AG09319 (cell line): ENCODE measurements at regions not wholly inside any gene's neighbourhood (a gene's known extent, or its start where the extent isn't known, plus 50 kb on each side); places are given as distances from the start of the nearest gene placed in this dataset.

ENCODE experiments used
- DNase-seq: peaks from one replicate; pipeline ENCODE4 v3.0.0-alpha.2; 2010; ENCODE audit warnings: low read depth; ENCODE audit errors: extremely low read depth
- TF ChIP-seq, protein P1 (sequence below): IDR thresholded peaks from 2 replicates; pipeline ENCODE4 v1.5.1; 2011; ENCODE audit warnings: low read depth, mild to moderate bottlenecking, inconsistent platforms, low read length, moderate library complexity

DNA sequence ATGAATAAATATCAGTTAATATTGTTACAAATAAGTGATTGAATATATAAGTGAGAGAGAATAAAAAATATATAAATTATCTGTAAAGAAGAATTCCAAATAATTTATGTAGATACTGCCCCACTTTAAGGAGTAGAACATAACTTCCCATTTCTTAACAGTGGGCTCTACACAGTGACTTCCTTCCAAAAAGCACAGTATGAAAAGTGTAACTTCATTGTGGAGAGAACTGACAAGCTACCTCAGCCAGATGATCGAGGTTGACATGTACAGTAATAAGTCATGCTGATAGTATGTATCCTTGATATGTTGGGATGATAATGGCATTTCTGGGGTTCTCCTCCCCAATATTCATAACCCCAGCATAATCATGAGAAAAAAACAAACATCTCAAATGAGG, 191.9 kb upstream of the FN1 start:
- no peak for DNase-seq
- TF ChIP-seq, protein P1, sequence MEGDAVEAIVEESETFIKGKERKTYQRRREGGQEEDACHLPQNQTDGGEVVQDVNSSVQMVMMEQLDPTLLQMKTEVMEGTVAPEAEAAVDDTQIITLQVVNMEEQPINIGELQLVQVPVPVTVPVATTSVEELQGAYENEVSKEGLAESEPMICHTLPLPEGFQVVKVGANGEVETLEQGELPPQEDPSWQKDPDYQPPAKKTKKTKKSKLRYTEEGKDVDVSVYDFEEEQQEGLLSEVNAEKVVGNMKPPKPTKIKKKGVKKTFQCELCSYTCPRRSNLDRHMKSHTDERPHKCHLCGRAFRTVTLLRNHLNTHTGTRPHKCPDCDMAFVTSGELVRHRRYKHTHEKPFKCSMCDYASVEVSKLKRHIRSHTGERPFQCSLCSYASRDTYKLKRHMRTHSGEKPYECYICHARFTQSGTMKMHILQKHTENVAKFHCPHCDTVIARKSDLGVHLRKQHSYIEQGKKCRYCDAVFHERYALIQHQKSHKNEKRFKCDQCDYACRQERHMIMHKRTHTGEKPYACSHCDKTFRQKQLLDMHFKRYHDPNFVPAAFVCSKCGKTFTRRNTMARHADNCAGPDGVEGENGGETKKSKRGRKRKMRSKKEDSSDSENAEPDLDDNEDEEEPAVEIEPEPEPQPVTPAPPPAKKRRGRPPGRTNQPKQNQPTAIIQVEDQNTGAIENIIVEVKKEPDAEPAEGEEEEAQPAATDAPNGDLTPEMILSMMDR: no peak

DNA sequence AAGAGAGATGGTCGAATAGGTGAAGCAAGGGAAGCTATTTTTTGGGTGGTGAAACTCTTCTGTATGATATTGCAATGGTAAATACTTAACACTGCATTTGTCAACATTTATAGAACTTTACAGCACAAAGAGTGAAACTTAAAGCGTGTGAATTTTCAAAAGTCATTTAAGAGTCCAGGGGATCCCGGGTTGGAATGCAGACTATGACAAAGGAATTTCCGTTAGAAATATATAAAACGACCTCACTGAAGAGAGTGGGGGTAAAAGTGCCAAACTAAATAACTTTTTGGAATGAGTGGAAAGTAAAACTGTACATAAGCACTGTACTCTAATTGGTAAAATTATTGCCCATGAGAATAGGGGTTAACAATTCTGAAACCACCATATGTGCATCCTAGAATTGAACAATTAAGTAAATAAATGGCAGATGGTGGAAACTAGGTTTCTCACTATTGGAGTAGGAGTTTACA, 191.0 kb upstream of the FN1 start:
- no peak for DNase-seq

DNA sequence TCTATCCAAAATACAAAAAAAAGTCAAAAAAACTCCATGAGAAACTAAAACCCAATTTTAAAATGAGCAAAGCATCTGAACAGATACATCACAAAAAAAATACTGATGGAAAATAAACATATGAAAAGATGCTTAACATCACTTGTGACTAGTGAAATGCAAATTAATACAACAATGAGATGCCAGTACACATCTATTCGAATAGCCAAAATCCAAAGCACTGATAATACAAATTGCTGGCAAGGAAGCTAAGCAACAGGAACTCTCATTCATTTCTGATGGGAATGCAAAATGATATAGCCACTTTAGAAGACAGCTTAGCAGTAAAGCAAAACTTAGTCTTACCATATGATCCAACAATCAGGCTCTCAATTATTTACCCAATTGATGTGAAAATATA, 190.2 kb upstream of the FN1 start:
- TF ChIP-seq, protein P1: no peak

More for the DNA sequence above, 191.0 kb upstream of the FN1 start:
- TF ChIP-seq, protein P1: no peak

DNA sequence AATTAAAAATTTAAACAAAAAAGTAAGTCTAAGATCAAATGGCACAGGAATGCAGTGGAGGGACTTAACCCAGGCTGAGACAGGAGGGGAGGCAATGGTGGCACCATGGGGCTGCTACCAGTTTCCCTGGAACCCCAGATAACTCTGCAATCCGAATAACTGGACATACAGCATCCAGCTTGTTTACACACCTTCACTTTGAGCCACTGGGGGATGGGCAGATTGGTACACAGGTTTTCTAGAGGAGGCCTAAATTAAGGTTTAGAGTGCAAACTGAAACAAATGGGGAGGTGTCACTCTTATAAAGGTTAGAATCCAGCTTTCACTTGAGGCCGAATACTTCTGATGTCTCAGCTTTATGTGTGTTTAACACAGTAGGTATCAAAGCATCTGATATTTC, 189.3 kb upstream of the FN1 start:
- TF ChIP-seq, protein P1: no peak
- no peak for DNase-seq

More for the DNA sequence above, 190.2 kb upstream of the FN1 start:
- no peak for DNase-seq

DNA sequence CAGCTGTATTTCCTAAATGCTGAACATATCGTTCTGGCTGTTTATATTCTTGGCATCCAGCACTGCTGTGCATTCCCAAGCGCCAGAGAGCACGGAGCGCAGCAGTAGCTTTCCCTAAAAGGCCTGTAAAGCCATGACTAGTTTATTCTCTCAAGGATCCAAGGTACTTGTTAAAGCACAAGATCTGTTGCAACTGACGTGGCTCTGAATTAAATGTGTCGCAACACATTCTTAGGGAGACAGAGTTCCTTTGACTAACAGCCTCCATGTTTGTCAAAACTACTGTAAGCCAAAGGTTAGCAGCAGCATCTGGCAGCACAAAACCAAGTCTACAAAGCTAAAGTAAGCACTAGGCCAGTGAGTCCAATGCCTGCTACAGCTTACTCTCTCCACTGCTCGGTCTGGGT, 188.6 kb upstream of the FN1 start:
- peak; percentile 77 for DNase-seq
- TF ChIP-seq, protein P1: no peak

DNA sequence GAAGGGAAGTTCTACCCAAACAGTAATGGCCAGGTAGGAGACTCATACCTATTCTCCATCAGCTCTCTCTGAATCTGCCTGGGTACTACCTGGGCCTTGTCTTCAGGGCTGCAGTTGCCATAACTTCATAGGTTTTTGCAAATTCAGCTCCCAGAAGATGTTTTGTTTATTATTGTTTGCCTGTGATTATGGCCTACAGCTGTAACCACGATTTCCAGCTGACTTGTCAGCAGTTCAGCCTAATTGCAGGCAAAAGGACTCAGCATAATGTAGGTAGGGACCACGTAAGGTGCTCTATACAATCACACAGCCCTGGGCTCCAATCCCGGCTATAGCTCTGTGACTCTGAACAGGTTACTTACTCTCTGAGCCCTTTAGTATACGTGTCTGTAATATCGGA, 187.0 kb upstream of the FN1 start:
- DNase-seq: no peak
- TF ChIP-seq, protein P1: no peak

DNA sequence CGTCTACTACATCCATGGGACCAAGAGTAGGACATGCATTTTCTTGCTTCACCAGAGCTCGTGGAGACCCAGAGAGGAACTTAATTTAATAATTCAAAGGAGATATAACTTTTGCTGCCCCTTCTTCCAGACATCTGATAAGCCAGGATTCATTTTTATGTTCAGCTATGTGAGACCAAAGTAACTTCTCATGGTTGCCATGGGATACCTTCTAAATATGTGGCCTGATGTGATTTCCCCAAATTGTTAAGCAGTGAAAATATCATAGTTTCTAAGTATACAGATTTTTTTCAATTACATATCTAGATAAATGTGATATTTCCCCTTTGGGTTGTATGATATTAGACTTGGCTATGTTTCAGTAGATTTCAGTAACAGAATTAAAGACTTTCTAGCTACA, 185.5 kb upstream of the FN1 start:
- DNase-seq: no peak
- TF ChIP-seq, protein P1: no peak
